22Rv1 (cell line): ENCODE measurements at regions not wholly inside any gene's neighbourhood (a gene's known extent, or its start where the extent isn't known, plus 50 kb on each side); places are given as distances from the start of the nearest gene placed in this dataset.

Experiments
- ZFX ChIP-seq: fragments of 450-650 bp; IDR thresholded peaks from 2 replicates; pipeline ENCODE4 v1.6.1; 2017; ENCODE audit warnings: antibody characterized with exemption, borderline replicate concordance
- TF ChIP-seq, protein P1 (sequence below): fragments of 450-650 bp; IDR thresholded peaks from 2 replicates; pipeline ENCODE4 v1.5.1; 2017; ENCODE audit warnings: mild to moderate bottlenecking

DNA sequence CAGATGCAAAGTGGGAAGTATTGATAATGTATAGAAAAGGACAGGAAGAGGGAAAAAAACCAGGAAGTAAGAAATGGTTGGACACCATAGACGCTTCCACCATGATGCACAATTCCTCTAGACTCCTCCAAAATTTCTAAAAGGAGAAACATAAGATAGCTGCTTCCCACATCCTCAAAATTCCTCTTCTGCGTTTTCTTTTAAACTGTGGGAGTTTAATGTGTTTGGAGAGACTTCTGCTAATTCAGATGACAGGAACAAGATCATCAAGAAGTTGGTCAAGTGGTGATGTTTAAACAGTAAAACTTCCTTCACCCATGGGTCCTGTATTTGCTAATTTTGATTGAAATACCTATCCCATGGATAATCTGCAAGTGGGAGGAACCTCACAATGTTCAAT is 130.2 kb downstream of the IRS2 start:
- TF ChIP-seq, protein P1, sequence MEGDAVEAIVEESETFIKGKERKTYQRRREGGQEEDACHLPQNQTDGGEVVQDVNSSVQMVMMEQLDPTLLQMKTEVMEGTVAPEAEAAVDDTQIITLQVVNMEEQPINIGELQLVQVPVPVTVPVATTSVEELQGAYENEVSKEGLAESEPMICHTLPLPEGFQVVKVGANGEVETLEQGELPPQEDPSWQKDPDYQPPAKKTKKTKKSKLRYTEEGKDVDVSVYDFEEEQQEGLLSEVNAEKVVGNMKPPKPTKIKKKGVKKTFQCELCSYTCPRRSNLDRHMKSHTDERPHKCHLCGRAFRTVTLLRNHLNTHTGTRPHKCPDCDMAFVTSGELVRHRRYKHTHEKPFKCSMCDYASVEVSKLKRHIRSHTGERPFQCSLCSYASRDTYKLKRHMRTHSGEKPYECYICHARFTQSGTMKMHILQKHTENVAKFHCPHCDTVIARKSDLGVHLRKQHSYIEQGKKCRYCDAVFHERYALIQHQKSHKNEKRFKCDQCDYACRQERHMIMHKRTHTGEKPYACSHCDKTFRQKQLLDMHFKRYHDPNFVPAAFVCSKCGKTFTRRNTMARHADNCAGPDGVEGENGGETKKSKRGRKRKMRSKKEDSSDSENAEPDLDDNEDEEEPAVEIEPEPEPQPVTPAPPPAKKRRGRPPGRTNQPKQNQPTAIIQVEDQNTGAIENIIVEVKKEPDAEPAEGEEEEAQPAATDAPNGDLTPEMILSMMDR: no peak
- TF ChIP-seq ZFX: no peak
